ENCODE measurements at regions not wholly inside any gene's neighbourhood (a gene's known extent, or its start where the extent isn't known, plus 50 kb on each side); places are given as distances from the start of the nearest gene placed in this dataset.

- ChIA-PET CTCF (no interaction called here), POLR2A (no interaction called here)
- DNase-seq (ENCODE audit: extremely low spot score): no peak
- TF ChIP-seq ELF4 (IDR thresholded peaks at IDR 0.05) (no peak), PKNOX1 (IDR thresholded peaks at IDR 0.05) (no peak), FOXM1 (IDR thresholded peaks at IDR 0.05; ENCODE audit: borderline replicate concordance) (no peak), LEF1 (IDR thresholded peaks at IDR 0.05; ENCODE audit: borderline replicate concordance) (no peak), ARNT (IDR thresholded peaks at IDR 0.05) (no peak), FOXK2 (IDR thresholded peaks at IDR 0.05) (no peak), NFRKB (IDR thresholded peaks at IDR 0.05) (no peak), L3MBTL2 (conservative IDR thresholded peaks at IDR 0.05) (no peak)
Observed at GRCh38 chr4:124044867-124045266, 648.3 kb downstream of the SPRY1 start.

GRCh38 chr4:124046190-124046589 lies 649.6 kb downstream of the SPRY1 start:
- no peak for DNase-seq (ENCODE audit: extremely low spot score)
- ChIA-PET POLR2A (no interaction called here), CTCF (no interaction called here)
- TF ChIP-seq ARNT (IDR thresholded peaks at IDR 0.05) (no peak), PKNOX1 (IDR thresholded peaks at IDR 0.05) (no peak)

- TF ChIP-seq TARDBP (IDR thresholded peaks at IDR 0.05): no peak
- no peak for TF ChIP-seq BHLHE40 (IDR thresholded peaks at IDR 0.05; ENCODE audit: borderline replicate concordance)
- no peak for TF ChIP-seq L3MBTL2 (conservative IDR thresholded peaks at IDR 0.05)
- TF ChIP-seq FOXM1 (IDR thresholded peaks at IDR 0.05; ENCODE audit: borderline replicate concordance): no peak
- TF ChIP-seq FOXK2 (IDR thresholded peaks at IDR 0.05): no peak
- TF ChIP-seq LEF1 (IDR thresholded peaks at IDR 0.05; ENCODE audit: borderline replicate concordance): no peak
- POLR2A ChIA-PET: no interaction called here
- DNase-seq (ENCODE audit: extremely low spot score): no peak
- CTCF ChIA-PET: no interaction called here
Observed at GRCh38 chr4:124053872-124054538, 657.4 kb downstream of the SPRY1 start.

- no peak for DNase-seq (ENCODE audit: extremely low spot score)
- ChIA-PET CTCF (no interaction called here), POLR2A (no interaction called here)
- TF ChIP-seq HDGF (IDR thresholded peaks at IDR 0.05; ENCODE audit: borderline replicate concordance) (no peak), ZNF384 (IDR thresholded peaks at IDR 0.05) (no peak), CTBP1 (IDR thresholded peaks at IDR 0.05; ENCODE audit: borderline replicate concordance) (no peak), FOXA1 (IDR thresholded peaks at IDR 0.05) (no peak), PKNOX1 (IDR thresholded peaks at IDR 0.05) (no peak)
Observed at GRCh38 chr4:124055336-124055735, 657.2 kb downstream of the ANKRD50 start.

GRCh38 chr4:124055896-124056295 lies 656.6 kb downstream of the ANKRD50 start:
- POLR2A ChIA-PET: no interaction called here
- DNase-seq (ENCODE audit: extremely low spot score): no peak
- no peak for TF ChIP-seq HDGF (IDR thresholded peaks at IDR 0.05; ENCODE audit: borderline replicate concordance)
- TF ChIP-seq NFRKB (IDR thresholded peaks at IDR 0.05): no peak
- CTCF ChIA-PET: no interaction called here

GRCh38 chr4:124060261-124060918 lies 652.1 kb downstream of the ANKRD50 start:
- no peak for TF ChIP-seq BHLHE40 (IDR thresholded peaks at IDR 0.05; ENCODE audit: borderline replicate concordance)
- no peak for TF ChIP-seq LEF1 (IDR thresholded peaks at IDR 0.05; ENCODE audit: borderline replicate concordance)
- no peak for TF ChIP-seq PKNOX1 (IDR thresholded peaks at IDR 0.05)
- no peak for TF ChIP-seq HDGF (IDR thresholded peaks at IDR 0.05; ENCODE audit: borderline replicate concordance)
- no peak for TF ChIP-seq L3MBTL2 (conservative IDR thresholded peaks at IDR 0.05)
- no peak for TF ChIP-seq CTBP1 (IDR thresholded peaks at IDR 0.05; ENCODE audit: borderline replicate concordance)
- no peak for TF ChIP-seq FOXK2 (IDR thresholded peaks at IDR 0.05)
- no peak for TF ChIP-seq FOXA1 (IDR thresholded peaks at IDR 0.05)
- no peak for DNase-seq (ENCODE audit: extremely low spot score)
- CTCF ChIA-PET: no interaction called here
- POLR2A ChIA-PET: no interaction called here

- no peak for DNase-seq (ENCODE audit: extremely low spot score)
- POLR2A ChIA-PET: no interaction called here
- TF ChIP-seq BHLHE40 (IDR thresholded peaks at IDR 0.05; ENCODE audit: borderline replicate concordance) (no peak), HDGF (IDR thresholded peaks at IDR 0.05; ENCODE audit: borderline replicate concordance) (no peak), NFRKB (IDR thresholded peaks at IDR 0.05) (no peak), FOXA1 (IDR thresholded peaks at IDR 0.05) (no peak), LEF1 (IDR thresholded peaks at IDR 0.05; ENCODE audit: borderline replicate concordance) (no peak), TARDBP (IDR thresholded peaks at IDR 0.05) (no peak), FOXK2 (IDR thresholded peaks at IDR 0.05) (no peak), SP1 (IDR thresholded peaks at IDR 0.05) (no peak), PKNOX1 (IDR thresholded peaks at IDR 0.05) (no peak), ELF4 (IDR thresholded peaks at IDR 0.05) (no peak), ARNT (IDR thresholded peaks at IDR 0.05) (no peak), ZNF384 (IDR thresholded peaks at IDR 0.05) (no peak), FOXM1 (IDR thresholded peaks at IDR 0.05; ENCODE audit: borderline replicate concordance) (no peak), SUZ12 (IDR thresholded peaks at IDR 0.05) (no peak), L3MBTL2 (conservative IDR thresholded peaks at IDR 0.05) (no peak), CTBP1 (IDR thresholded peaks at IDR 0.05; ENCODE audit: borderline replicate concordance) (no peak)
- CTCF ChIA-PET: no interaction called here
Observed at GRCh38 chr4:124061413-124061812, 651.1 kb downstream of the ANKRD50 start.
